LNCAP (cell line): ENCODE measurements at regions not wholly inside any gene's neighbourhood (a gene's known extent, or its start where the extent isn't known, plus 50 kb on each side); places are given as distances from the start of the nearest gene placed in this dataset.

Experiments
- TF ChIP-seq, protein P1 (sequence below): fragments of 450-650 bp; IDR thresholded peaks from 2 replicates; pipeline ENCODE4 v1.5.1; 2017; ENCODE audit warnings: mild to moderate bottlenecking

DNA sequence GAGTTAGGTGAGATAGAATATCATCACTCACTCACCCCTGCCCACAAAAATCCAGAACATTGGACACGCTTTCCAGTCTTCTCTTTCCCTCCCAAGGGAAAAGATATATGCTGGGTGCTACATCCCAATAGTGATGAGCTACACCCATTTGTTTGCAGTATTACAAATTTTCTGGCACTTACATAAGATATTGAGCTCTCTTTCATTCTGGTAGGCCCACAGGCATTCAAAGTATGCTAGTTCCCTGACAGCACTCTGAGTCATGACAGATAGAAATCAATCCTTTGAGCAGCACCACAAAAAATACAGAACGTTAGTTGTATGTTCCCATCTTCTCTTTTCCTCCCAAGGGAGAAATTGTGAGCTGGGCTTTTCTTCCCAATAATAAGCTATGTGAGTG is 477.6 kb upstream of the GRID2 start:
- TF ChIP-seq, protein P1, sequence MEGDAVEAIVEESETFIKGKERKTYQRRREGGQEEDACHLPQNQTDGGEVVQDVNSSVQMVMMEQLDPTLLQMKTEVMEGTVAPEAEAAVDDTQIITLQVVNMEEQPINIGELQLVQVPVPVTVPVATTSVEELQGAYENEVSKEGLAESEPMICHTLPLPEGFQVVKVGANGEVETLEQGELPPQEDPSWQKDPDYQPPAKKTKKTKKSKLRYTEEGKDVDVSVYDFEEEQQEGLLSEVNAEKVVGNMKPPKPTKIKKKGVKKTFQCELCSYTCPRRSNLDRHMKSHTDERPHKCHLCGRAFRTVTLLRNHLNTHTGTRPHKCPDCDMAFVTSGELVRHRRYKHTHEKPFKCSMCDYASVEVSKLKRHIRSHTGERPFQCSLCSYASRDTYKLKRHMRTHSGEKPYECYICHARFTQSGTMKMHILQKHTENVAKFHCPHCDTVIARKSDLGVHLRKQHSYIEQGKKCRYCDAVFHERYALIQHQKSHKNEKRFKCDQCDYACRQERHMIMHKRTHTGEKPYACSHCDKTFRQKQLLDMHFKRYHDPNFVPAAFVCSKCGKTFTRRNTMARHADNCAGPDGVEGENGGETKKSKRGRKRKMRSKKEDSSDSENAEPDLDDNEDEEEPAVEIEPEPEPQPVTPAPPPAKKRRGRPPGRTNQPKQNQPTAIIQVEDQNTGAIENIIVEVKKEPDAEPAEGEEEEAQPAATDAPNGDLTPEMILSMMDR: no peak

DNA sequence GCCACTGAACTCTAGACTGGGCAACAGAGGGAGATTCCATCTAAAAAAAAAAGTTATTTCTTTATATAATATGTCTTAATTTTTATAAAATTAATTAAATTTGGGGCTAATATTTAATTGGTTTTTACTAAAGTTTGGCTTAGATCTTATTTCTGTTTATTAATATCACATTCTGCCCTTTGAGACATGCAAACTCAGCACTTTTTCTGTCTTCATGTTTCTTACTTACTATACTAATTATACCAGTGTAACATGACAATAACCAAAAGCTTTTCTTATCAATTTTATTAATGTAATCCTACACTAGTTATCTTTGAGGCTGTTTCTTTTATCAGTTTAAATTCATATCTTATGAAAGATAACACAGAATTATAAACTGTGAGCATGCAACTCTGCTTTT is 475.9 kb upstream of the GRID2 start:
- TF ChIP-seq, protein P1: no peak

DNA sequence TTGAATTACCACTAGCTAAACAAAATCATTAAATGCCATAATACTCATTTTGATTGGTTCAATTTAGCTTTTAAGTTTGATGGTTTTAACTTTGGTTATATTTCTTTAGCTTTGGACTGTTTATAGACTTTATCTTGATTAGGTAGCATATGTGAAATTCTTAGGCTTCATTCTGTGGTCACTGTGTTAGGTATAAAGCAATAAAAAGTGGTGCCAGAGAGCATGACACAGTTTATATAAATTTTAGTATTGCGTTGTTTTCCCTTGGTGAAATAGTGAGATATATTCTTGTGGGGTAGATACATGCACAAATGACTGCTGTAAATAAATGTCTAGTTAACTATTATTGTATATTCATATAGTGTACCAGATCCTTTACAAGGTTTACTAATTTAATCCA is 474.2 kb upstream of the GRID2 start:
- TF ChIP-seq, protein P1: no peak

DNA sequence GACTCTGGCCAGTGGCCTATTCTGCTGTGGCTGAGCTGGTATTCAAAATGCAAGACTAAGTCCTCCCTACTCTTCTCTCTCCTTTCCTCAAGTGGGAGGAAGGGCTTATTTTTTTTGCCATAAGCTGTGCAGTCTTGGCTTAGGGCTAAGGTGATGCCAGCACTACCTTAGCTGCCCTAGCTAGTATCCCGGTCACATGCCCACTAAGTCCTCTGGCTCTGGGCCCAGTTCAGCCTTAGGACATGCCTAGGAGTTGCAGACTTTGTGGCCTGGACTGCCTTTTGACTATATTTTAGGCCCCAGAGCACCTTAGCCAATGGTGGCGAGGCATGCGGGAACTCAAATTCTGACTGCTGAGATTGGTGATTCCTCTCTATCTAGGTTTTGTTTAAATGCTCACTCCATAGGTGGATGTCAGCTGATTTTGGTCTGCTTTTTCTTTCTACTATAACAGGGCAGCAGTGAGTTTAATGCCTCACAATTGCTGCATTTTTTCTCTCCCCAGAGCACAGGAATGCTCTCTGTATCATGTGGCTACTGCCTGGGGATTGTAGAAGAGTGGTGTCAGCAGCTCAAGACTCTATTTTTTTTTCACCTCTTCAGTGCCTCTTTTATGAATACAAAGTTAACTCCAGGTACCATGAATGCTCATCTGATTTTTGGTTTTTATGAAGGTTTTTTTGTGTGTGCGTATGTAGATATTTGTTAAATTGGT is 472.9 kb upstream of the GRID2 start:
- TF ChIP-seq, protein P1: no peak

DNA sequence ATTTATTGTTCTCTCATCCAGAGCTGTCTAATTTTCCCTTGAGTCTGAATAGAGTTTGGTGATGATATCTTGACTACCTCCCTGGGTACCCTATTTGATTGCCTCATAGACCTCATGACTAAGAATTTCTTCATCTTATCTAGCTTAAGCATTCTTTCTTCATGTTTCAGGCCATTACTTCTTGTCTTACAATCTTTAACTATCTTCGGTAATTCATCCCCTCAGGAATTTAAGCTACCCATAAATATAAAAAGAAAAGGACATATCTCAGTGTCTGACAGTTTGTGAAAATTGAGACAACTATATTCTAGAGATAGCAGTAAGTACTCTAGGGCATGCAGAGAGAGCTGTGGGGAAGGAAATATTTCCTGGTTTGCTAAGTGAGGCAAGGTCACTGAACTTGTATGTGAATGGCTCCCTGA is 466.1 kb upstream of the GRID2 start:
- TF ChIP-seq, protein P1: no peak

DNA sequence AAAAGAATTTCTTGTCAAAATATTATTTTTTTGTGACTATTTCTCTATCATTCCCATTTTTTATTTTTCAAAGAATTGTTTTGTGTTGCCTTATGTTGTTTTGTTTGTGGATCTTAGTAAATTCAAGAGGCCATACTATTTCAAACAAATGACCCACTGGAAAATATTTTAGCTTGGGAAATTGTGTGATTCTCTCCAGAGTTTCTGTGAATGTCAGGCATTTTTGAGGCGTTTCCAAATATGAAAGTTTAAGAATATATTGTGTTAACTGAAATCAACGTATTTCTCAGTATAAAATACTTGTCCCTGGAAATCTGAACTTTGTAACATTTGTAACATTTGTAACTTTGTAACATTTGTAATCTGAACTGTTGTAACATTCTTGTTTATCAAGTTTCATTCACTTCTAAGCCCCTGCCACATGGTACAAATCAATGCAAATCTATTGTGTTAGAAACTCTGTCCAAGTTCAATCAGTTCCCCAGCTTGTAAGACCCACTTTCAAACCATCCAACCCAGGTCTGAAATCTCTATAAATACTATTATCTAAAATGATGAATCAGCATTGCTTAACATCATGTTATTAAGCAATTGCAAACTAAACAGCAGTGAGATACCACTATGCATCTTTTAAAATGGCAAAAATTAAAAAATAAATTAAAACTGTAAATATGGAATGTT is 465.4 kb upstream of the GRID2 start:
- TF ChIP-seq, protein P1: no peak

DNA sequence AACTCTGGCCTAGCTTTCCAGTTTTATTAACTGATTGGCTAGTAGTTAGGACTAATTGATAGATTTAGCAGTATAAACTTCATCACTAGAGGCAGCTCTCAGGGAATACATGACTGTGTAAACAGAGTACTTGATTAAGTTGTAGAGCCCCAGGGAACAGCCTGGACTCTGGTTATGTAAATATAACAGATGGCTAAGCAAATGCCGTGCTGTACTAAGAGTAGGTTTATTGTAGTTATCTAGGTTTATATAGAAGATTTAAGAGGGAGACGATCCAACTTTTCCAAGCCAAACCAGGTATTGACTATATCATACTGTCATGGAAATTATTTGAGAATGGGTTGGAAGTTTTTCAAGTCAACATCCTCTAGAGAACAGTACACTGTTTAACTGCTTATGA is 463.4 kb upstream of the GRID2 start:
- TF ChIP-seq, protein P1: no peak
